ENCODE measurements at regions not wholly inside any gene's neighbourhood (a gene's known extent, or its start where the extent isn't known, plus 50 kb on each side); places are given as distances from the start of the nearest gene placed in this dataset.

DNA sequence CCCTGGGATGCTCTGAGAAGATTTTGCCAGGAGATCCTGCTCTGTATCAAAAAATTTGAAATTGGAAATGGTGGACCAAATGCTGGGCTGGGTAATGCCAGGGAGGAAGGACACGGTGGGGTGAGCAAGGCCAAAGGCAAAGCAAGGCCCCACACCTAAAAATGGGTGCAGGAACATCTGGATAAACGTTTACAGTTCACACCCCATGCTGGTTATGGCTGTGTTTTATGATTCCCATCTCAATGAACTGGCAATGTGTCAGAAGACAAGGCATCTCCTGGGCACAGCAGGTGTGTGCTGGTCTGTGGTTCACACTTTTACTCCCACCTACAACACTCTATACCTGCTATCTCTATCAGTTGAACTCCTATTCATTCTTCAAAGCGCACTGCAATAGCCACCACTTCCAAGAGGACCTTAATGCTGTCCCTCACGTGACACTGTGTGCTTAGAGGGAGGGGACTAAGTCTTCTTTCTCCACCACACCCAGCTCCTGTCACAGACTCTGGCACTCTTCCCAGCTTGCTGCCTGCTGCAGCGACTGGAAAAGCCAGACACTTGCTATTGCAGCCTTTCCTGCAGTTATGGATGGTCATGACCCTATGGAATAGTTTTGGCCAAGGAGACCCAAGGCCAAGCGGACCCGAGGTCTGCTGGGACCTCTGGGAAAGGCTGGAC is 277.5 kb downstream of the CTTN start:
- DNase-seq (ENCODE audit: low spot score): peak; percentile 58

DNA sequence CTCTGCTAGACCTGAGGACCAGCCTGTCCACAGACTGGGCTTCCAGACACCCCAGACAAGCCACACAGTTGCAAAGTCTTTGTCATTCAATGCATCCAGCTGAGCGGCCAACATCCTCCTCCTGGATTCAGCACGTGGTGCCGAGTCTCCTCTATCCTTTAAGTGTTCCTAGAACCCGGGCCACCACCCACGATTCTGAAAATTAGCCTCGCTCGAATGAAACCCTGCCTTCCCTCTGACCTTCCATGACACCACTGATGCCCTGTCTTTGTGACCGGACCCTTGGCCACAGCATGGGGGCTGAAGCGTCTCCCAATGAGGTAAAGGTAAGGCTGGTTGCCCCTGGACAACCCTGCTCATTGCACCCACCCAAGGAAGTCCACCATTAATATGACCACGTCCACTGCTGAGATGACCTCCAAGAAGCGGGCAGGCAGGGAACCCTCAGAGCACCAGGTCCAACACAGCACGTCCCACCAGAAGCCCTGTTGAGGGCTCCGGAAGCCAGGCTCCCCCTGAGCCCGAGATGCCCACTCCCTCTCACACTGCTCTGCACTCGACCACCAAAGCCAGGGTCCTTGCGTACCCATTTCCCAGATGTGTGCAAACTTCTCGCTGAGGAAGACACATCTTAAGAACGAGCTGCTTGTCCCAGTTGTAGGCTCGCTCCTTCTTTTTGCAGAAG is 279.0 kb downstream of the CTTN start:
- DNase-seq (ENCODE audit: low spot score): no peak

DNA sequence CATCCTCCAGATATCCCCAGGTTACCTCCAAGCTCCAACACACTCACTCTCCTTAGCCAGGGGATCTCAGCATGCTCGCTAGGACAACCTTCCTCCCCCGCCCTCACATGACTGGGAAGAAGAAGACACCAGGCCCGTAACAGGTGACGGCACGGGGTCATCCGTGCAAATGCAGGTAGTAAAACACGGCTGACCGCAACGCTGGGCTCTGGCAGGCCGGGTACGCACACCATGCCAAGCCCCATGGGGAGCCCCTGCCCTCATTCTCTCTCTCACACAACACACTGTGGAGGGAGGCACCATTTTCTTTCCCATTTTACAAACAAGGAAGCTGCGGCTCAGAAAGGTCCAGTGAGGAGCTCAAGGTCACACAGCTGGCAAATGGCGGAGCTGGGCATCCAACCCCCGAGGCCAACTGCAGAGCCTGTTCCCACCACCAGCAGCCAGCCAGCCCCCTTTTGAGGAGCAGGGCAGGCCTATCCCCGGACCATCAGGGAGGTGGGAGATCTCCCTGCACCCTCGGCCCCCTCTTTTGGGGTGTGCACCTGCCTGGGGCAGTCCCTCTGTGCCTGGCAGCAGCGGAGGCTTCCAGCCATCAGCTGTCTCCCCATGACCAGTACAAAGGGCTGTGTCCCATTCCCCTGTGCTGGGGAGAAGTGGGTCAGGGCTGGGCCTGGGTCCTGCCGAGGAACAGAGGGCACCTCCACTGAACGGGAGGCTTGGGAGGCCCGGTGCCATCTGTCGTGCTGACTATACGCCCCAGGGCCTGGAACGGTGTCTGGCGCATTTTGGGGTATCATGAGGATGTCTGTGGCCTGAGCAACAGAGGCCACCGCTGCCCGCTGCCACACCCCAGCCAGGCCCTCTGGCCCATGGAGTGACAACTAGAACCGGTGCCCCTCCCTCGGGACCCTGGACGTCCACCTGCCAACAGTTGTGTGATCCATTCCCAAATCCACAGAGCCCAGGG is 280.9 kb downstream of the CTTN start:
- no peak for DNase-seq (ENCODE audit: low spot score)

- no peak for DNase-seq (ENCODE audit: low spot score)
Observed at GRCh38 chr11:70680781-70681281, 282.5 kb downstream of the CTTN start.

GRCh38 chr11:70682056-70682455 is 283.7 kb downstream of the CTTN start:
- no peak for DNase-seq (ENCODE audit: low spot score)

GRCh38 chr11:70682760-70683159 is 284.4 kb downstream of the CTTN start:
- no peak for DNase-seq (ENCODE audit: low spot score)

DNA sequence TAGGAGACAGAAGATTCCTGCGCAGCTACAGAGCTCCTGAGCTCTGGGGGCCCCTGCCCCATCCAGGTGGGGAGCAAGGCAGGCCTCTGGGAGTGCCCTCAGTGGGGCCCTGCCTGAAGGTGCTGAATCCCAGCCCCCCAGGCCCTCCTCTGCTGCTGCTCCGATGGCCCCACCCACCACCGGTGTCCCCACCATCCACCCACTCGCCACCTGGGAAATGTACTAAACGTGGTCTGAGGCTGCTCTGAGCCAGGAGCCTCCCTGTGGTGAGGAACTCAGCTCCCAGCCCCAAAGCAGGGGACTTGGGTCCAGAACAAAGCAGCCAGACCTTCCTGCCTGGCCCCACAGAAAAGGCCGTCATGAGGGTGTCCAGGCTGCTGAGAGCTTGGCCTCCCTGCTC is 289.4 kb downstream of the CTTN start:
- DNase-seq (ENCODE audit: low spot score): no peak

GRCh38 chr11:70688142-70688541 is 289.8 kb downstream of the CTTN start:
- no peak for DNase-seq (ENCODE audit: low spot score)

DNA sequence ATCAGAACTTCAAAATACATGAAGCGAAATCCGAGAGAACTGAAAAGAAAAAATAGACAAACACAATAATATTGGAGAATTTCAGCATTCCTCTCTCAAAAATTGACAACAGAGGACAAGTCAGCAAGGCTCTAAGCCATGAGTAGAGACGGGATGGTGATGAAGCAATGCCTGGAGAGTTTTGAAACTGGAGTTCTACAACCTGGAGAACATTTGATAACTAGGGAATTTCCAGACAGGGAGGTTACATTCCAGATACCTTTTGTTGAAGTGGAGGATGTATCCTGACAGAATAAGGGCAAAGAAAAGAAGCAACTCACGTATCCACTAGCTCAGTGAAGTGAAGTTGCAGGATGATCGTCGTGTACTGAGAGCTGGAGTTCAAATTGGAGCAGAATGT is 291.4 kb downstream of the CTTN start:
- DNase-seq (ENCODE audit: low spot score): no peak

GRCh38 chr11:70692131-70692530 is 293.8 kb downstream of the CTTN start:
- no peak for DNase-seq (ENCODE audit: low spot score)

DNA sequence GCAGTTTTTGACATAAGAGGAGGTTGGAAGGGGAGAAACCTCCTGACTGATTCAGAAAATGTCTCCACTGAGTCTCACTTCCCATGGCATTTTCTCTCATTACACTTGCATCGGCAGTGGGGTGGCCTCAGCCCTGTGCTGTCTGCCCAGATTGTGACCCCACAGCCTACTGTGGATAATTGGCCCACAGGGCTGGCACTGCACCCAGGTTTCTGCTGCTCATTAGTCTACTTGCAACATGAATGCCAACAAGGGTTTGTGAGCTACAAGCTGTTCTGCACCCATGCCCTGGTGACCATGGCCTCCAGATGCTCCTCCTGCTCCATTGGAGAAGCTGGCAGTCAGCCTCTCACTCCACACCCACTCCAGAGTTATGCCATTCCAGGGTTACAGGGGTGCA is 296.0 kb downstream of the CTTN start:
- DNase-seq (ENCODE audit: low spot score): no peak

GRCh38 chr11:70695086-70695960 is 297.0 kb downstream of the CTTN start:
- no peak for DNase-seq (ENCODE audit: low spot score)

- DNase-seq (ENCODE audit: low spot score): no peak
Observed at GRCh38 chr11:70696076-70696475, 297.7 kb downstream of the CTTN start.

DNA sequence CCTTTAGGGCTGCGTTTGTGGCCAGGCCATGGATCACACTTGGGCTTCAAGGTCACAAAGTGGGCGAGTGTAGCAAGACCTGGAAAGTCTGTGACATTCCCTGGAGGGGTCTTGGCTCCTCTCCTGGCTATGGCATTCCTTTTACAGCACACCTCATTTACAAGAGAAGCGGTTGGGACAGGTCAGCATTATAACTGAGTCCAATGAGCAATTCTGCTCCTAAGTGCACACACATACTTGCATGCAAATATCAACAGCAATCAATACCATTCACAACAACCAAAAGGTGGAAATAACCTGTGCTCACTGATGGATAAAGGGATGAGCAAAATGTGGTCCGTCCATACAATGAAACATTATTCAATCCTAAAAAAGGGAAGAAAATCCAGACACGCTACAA is 298.2 kb downstream of the CTTN start:
- no peak for DNase-seq (ENCODE audit: low spot score)

GRCh38 chr11:70697701-70698100 is 299.4 kb downstream of the CTTN start:
- DNase-seq (ENCODE audit: low spot score): no peak

- DNase-seq (ENCODE audit: low spot score): no peak
Observed at GRCh38 chr11:70698871-70699270, 300.5 kb downstream of the CTTN start.

DNA sequence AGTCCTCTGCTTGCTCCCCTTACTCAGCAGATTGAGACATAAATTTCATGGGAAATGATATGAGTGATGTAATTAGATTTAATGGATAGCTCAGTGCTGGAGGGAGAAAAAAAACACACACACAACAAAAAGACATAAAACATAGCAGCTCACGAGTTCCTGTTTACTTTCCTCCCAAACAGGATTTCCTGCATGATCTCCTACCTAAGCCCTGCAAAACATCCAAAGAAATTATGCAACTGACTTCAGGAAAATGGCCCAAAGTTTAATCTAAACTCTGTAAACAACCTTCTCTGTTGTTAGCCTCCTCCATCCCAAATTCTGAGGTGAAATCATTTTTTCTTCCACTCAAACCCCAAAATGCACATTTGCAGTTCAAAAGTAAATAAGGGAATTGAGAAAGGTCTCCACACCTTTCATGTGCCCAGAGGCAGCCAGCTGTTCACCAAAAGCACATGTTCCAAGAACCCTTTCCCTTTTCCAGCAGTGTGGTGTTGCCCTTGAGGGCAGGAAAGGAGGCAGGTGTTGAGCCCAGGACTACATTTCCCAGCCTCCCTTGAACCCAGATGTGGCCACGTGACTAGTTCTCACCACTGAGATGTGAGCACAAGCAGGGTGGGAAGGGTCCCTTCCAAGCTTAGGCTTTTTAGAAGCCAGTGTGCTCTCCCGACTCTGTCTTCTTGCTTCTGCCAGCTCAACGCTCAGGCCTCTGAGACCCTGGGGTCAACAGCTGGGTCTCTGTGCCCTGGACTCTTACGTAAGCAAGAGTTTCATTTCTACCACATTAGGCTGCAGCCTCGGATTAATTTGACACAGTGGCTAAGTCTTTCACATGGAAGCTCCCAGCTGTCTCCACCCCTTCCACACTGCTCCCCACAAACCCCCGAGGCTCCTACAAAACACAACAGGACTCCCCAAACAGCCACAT is 301.2 kb downstream of the CTTN start:
- DNase-seq (ENCODE audit: low spot score): peak; percentile 51

DNA sequence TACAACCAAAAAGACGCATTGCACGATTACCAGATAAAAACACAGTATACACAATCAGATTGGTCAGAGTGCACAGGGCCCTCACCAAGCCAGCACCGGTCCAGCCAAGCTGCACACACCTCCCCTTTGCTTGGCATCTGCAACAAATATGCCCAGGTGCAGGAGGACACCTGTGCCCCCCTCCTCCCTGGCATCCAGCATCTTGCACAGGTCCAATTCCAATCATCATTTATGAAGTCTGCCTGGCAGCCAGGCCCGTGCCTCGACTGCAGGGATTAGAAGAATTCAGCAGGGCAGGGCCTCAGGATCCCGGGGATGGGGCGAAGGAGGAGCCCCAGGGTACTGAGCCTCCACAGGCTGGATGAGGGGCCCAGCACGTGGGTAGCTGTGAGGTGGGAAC is 302.1 kb downstream of the CTTN start:
- no peak for DNase-seq (ENCODE audit: low spot score)

DNA sequence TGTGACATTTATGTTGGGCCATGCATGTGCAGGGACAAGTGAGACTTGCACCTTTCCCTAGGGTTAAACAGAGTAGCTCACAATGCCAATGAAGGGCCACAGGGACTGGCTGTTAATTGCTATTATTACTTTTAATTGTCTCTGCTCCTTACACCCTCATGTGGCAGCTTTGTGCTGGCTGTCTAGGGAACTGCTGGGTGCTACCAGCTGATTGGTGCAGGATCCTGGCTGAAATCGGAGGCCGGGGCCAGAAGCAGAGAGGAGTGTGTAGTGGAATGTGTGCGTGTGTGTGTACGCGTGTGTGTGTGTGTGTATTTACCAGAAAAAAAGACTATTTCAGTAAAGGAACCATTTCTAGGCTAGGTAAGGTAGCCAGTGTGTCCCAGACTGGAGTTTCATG is 302.5 kb downstream of the CTTN start:
- DNase-seq (ENCODE audit: low spot score): no peak

GRCh38 chr11:70702040-70702648 is 303.8 kb downstream of the CTTN start:
- no peak for DNase-seq (ENCODE audit: low spot score)

Data from HuH-7.5 (cell line).